Activated CD8-positive, alpha-beta T cell treated with anti-CD3 and anti-CD28 coated beads, Interleukin-2, amount 10 ng/mL, durations not matched to agents 7 days and 5 days (primary cell): ENCODE measurements at regions not wholly inside any gene's neighbourhood (a gene's known extent, or its start where the extent isn't known, plus 50 kb on each side); places are given as distances from the start of the nearest gene placed in this dataset.

Source experiments
- ATAC-seq: fragments of 150-1000 bp; cut with Tn5 transposase; one replicate; pipeline ENCODE4 v1.10.0; 2021; ENCODE audit warnings: moderate library complexity
- CTCF ChIA-PET: fragments of 350-600 bp; sonication (Branson Sonifier 250); formaldehyde crosslinking; loops from one replicate; lab custom pipeline; 2021; ENCODE audit warnings: antibody characterized with exemption; lab: Charles Lee
- POLR2A ChIA-PET: fragments of 350-600 bp; sonication (Branson Sonifier 250); formaldehyde crosslinking; loops from one replicate; lab custom pipeline; 2021; ENCODE audit warnings: antibody characterized with exemption; lab: Charles Lee
- DNase-seq: peaks from one replicate; pipeline ENCODE4 v3.0.0-alpha.2; 2020
- H3K27ac Mint-ChIP-seq: one replicate; pipeline ENCODE4 v1.8.0; 2021; ENCODE audit warnings: mild to moderate bottlenecking, mixed read lengths
- H3K27me3 Mint-ChIP-seq: one replicate; pipeline ENCODE4 v1.8.0; 2021; ENCODE audit warnings: low read depth, mixed read lengths
- H3K36me3 Mint-ChIP-seq: one replicate; pipeline ENCODE4 v1.8.0; 2021; ENCODE audit warnings: low read depth, mixed read lengths
- H3K4me1 Mint-ChIP-seq: one replicate; pipeline ENCODE4 v1.8.0; 2021; ENCODE audit warnings: low read depth, mixed read lengths
- H3K4me3 Mint-ChIP-seq: one replicate; pipeline ENCODE4 v1.8.0; 2021; ENCODE audit warnings: mild to moderate bottlenecking, mixed read lengths
- H3K9me3 Mint-ChIP-seq: one replicate; pipeline ENCODE4 v1.8.0; 2022; ENCODE audit warnings: mixed read lengths; ENCODE audit not compliant: insufficient read depth

GRCh38 chr4:66235876-66236275 is 565.6 kb upstream of the EPHA5 start:
- no peak for ATAC-seq

GRCh38 chr4:66229885-66230284 is 559.6 kb upstream of the EPHA5 start:
- POLR2A ChIA-PET: no interaction called here
- Mint-ChIP-seq H3K4me1 (no peaks in the 10 kb centered on the region), H3K36me3 (no peaks in the 10 kb centered on the region), H3K9me3 (peaks cover 10% of the 10 kb centered on the region), H3K4me3 (no peak overlapping the region), H3K27ac (no peak overlapping the region), H3K27me3 (no peaks in the 10 kb centered on the region)
- ATAC-seq (no peak), DNase-seq (no peak)
- CTCF ChIA-PET: no interaction called here

More at GRCh38 chr4:66235876-66236275, 565.6 kb upstream of the EPHA5 start:
- Mint-ChIP-seq H3K4me3 (no peak overlapping the region), H3K4me1 (no peaks in the 10 kb centered on the region), H3K27ac (no peak overlapping the region), H3K27me3 (no peaks in the 10 kb centered on the region), H3K36me3 (no peaks in the 10 kb centered on the region), H3K9me3 (peaks cover 4% of the 10 kb centered on the region)
- DNase-seq: no peak
- CTCF ChIA-PET: no interaction called here
- POLR2A ChIA-PET: no interaction called here

GRCh38 chr4:66225539-66225938 is 555.2 kb upstream of the EPHA5 start:
- no peak for ATAC-seq
- no peak for DNase-seq
- H3K4me3 Mint-ChIP-seq: no peak overlapping the region
- H3K4me1 Mint-ChIP-seq: no peaks in the 10 kb centered on the region
- H3K36me3 Mint-ChIP-seq: no peaks in the 10 kb centered on the region
- H3K9me3 Mint-ChIP-seq: peaks cover 6% of the 10 kb centered on the region
- no peaks in the 10 kb centered on the region for H3K27me3 Mint-ChIP-seq
- ChIA-PET POLR2A (no interaction called here), CTCF (no interaction called here)
- no peak overlapping the region for H3K27ac Mint-ChIP-seq

GRCh38 chr4:66223068-66223703 is 552.9 kb upstream of the EPHA5 start:
- Mint-ChIP-seq H3K27me3 (no peaks in the 10 kb centered on the region), H3K9me3 (no peaks in the 10 kb centered on the region), H3K4me1 (no peaks in the 10 kb centered on the region), H3K27ac (no peak overlapping the region), H3K36me3 (no peaks in the 10 kb centered on the region), H3K4me3 (no peak overlapping the region)
- ATAC-seq (no peak), DNase-seq (no peak)
- POLR2A ChIA-PET: no interaction called here
- CTCF ChIA-PET: no interaction called here

- Mint-ChIP-seq H3K4me3 (no peak overlapping the region), H3K27ac (no peak overlapping the region), H3K9me3 (no peaks in the 10 kb centered on the region), H3K4me1 (no peaks in the 10 kb centered on the region), H3K36me3 (no peaks in the 10 kb centered on the region), H3K27me3 (no peaks in the 10 kb centered on the region)
- no peak for ATAC-seq
- DNase-seq: no peak
- ChIA-PET CTCF (no interaction called here), POLR2A (no interaction called here)
Observed at GRCh38 chr4:66219401-66219800, 549.1 kb upstream of the EPHA5 start.

GRCh38 chr4:66216252-66216651 is 546.0 kb upstream of the EPHA5 start:
- CTCF ChIA-PET: no interaction called here
- H3K9me3 Mint-ChIP-seq: peaks cover 8% of the 10 kb centered on the region
- POLR2A ChIA-PET: no interaction called here

GRCh38 chr4:66212489-66212888 is 542.2 kb upstream of the EPHA5 start:
- Mint-ChIP-seq H3K4me3 (no peak overlapping the region), H3K9me3 (peaks cover 24% of the 10 kb centered on the region), H3K27ac (no peak overlapping the region), H3K36me3 (no peaks in the 10 kb centered on the region), H3K4me1 (no peaks in the 10 kb centered on the region), H3K27me3 (no peaks in the 10 kb centered on the region)
- no peak for ATAC-seq
- ChIA-PET CTCF (no interaction called here), POLR2A (no interaction called here)
- DNase-seq: no peak

More at GRCh38 chr4:66216252-66216651, 546.0 kb upstream of the EPHA5 start:
- no peak overlapping the region for H3K27ac Mint-ChIP-seq
- no peaks in the 10 kb centered on the region for H3K4me1 Mint-ChIP-seq
- no peaks in the 10 kb centered on the region for H3K27me3 Mint-ChIP-seq
- H3K4me3 Mint-ChIP-seq: no peak overlapping the region
- no peaks in the 10 kb centered on the region for H3K36me3 Mint-ChIP-seq
- no peak for DNase-seq
- ATAC-seq: no peak

GRCh38 chr4:66204534-66205247 is 534.4 kb upstream of the EPHA5 start:
- Mint-ChIP-seq H3K27ac (no peak overlapping the region), H3K27me3 (no peaks in the 10 kb centered on the region), H3K4me1 (no peaks in the 10 kb centered on the region), H3K4me3 (no peak overlapping the region), H3K9me3 (peaks cover 16% of the 10 kb centered on the region), H3K36me3 (no peaks in the 10 kb centered on the region)
- ChIA-PET POLR2A (no interaction called here), CTCF (no interaction called here)
- ATAC-seq (no peak), DNase-seq (no peak)

GRCh38 chr4:66202870-66203269 is 532.6 kb upstream of the EPHA5 start:
- CTCF ChIA-PET: no interaction called here

GRCh38 chr4:66197451-66197850 is 527.2 kb upstream of the EPHA5 start:
- POLR2A ChIA-PET: no interaction called here
- CTCF ChIA-PET: no interaction called here
- H3K4me1 Mint-ChIP-seq: no peaks in the 10 kb centered on the region

More at GRCh38 chr4:66202870-66203269, 532.6 kb upstream of the EPHA5 start:
- no peaks in the 10 kb centered on the region for H3K27me3 Mint-ChIP-seq
- H3K27ac Mint-ChIP-seq: no peak overlapping the region
- ATAC-seq: no peak
- H3K4me3 Mint-ChIP-seq: no peak overlapping the region
- POLR2A ChIA-PET: no interaction called here
- no peak for DNase-seq
- no peaks in the 10 kb centered on the region for H3K4me1 Mint-ChIP-seq
- H3K9me3 Mint-ChIP-seq: peaks cover 5% of the 10 kb centered on the region
- H3K36me3 Mint-ChIP-seq: no peaks in the 10 kb centered on the region

GRCh38 chr4:66193487-66193886 is 523.2 kb upstream of the EPHA5 start:
- no peaks in the 10 kb centered on the region for H3K27me3 Mint-ChIP-seq
- no peaks in the 10 kb centered on the region for H3K4me1 Mint-ChIP-seq
- CTCF ChIA-PET: no interaction called here

More at GRCh38 chr4:66197451-66197850, 527.2 kb upstream of the EPHA5 start:
- Mint-ChIP-seq H3K27ac (no peak overlapping the region), H3K4me3 (no peak overlapping the region), H3K9me3 (no peaks in the 10 kb centered on the region), H3K27me3 (no peaks in the 10 kb centered on the region), H3K36me3 (no peaks in the 10 kb centered on the region)
- DNase-seq: no peak
- ATAC-seq: no peak

GRCh38 chr4:66187175-66187720 is 517.0 kb upstream of the EPHA5 start:
- no peak overlapping the region for H3K27ac Mint-ChIP-seq
- H3K27me3 Mint-ChIP-seq: no peaks in the 10 kb centered on the region
- H3K4me1 Mint-ChIP-seq: no peaks in the 10 kb centered on the region
- no peak for ATAC-seq
- CTCF ChIA-PET: no interaction called here
- H3K36me3 Mint-ChIP-seq: no peaks in the 10 kb centered on the region
- no peak for DNase-seq
- H3K9me3 Mint-ChIP-seq: peaks cover 9% of the 10 kb centered on the region
- POLR2A ChIA-PET: no interaction called here
- no peak overlapping the region for H3K4me3 Mint-ChIP-seq

More at GRCh38 chr4:66193487-66193886, 523.2 kb upstream of the EPHA5 start:
- Mint-ChIP-seq H3K9me3 (peaks cover 4% of the 10 kb centered on the region), H3K27ac (no peak overlapping the region), H3K4me3 (no peak overlapping the region), H3K36me3 (no peaks in the 10 kb centered on the region)
- no peak for DNase-seq
- POLR2A ChIA-PET: no interaction called here
- no peak for ATAC-seq
